Gastroesophageal sphincter (tissue), 4 donors: ENCODE measurements at regions not wholly inside any gene's neighbourhood (a gene's known extent, or its start where the extent isn't known, plus 50 kb on each side); places are given as distances from the start of the nearest gene placed in this dataset.

Experiments used
- ATAC-seq: fragments of 150-250 bp; one replicate; pipeline ENCODE4 v1.9.1; 2016; ENCODE audit warnings: mild to moderate bottlenecking, moderate library complexity
- H3K27ac ChIP-seq, 4 donors: fragments of 200-600 bp; sonication (generic) in 3 of 4; 1 replicate in 3 of 4; 2 replicates in 1 of 4; pipeline ENCODE4 v1.5.1; 2016 to 2019
- H3K27me3 ChIP-seq: fragments of 200-600 bp; sonication (generic); one replicate; pipeline ENCODE4 v1.5.1; 2019
- H3K36me3 ChIP-seq, 2 donors: fragments of 200-600 bp; sonication (generic); one replicate each; pipeline ENCODE4 v1.5.1; 2019; ENCODE audit warnings: control low read depth in 1 of 2
- H3K4me1 ChIP-seq, 3 donors: fragments of 200-600 bp; sonication (generic); 1 replicate in 2 of 3; 2 replicates in 1 of 3; pipeline ENCODE4 v1.5.1; 2016 to 2019; ENCODE audit warnings: control low read depth in 2 of 3
- H3K4me3 ChIP-seq, 2 donors: fragments of 200-600 bp; sonication (generic); one replicate each; pipeline ENCODE4 v1.5.1; 2019; ENCODE audit warnings: mild to moderate bottlenecking in 1 of 2, moderate library complexity in 1 of 2
- H3K9me3 ChIP-seq, 3 donors: fragments of 200-600 bp; sonication (generic); one replicate each; pipeline ENCODE4 v1.5.1; 2017 to 2019; ENCODE audit warnings: control low read depth in 2 of 3
- EP300 ChIP-seq: sonication (generic); formaldehyde crosslinking; IDR thresholded peaks from one replicate; pipeline ENCODE4 v1.6.1; 2017; ENCODE audit warnings: antibody characterized with exemption, mild to moderate bottlenecking
- POLR2A ChIP-seq, 2 donors: fragments of 450-650 bp; IDR thresholded peaks; one replicate each; pipeline ENCODE4 v1.6.1; 2017; ENCODE audit warnings: antibody characterized with exemption in 2 of 2, mild to moderate bottlenecking in 2 of 2, moderate library complexity in 1 of 2
- POLR2AphosphoS5 ChIP-seq: sonication (generic); formaldehyde crosslinking; IDR thresholded peaks from one replicate; pipeline ENCODE4 v1.6.1; 2017; ENCODE audit warnings: antibody characterized with exemption
- WGBS, 2 donors: methylation state at CpG; one replicate each; pipeline ENCODE4 v1.1.5; 2018; ENCODE audit warnings: low coverage in 1 of 2; 5-methylcytosine and 5-hydroxymethylcytosine counted together
- TF ChIP-seq, protein P1 (sequence below), 4 experiments: fragments of 200-600 bp in 2 of 4; fragments of 450-650 bp in 2 of 4; sonication (generic) in 1 of 4; IDR thresholded peaks; one replicate each; pipeline ENCODE4 v1.5.1; 2017 to 2019; ENCODE audit warnings: antibody characterized with exemption in 4 of 4, mild to moderate bottlenecking in 2 of 4, moderate library complexity in 2 of 4

DNA sequence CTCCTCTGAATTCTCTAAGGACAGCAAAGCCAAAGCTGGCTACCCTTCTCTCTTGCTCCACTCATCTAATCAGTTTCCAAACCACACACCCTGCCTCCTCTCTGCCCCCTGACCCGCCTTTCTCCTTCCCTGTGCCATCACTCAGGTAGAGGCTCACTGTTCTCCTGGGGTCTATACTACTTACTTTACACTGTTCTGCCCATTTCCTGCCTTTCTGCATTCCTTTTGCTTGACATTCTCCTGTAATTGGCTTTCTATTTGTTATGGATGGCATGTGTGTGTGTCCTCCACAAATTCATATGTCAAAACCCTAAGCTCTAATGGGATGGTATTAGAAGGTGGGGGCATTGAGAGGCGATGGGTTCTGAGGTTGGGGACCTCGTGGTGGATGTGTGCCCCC is 675.2 kb upstream of the ID2 start:
- ATAC-seq: no peak
- WGBS, 2 donors: 93% methylated on average over 3 of the region's 3 CpGs; no CpG with 5 or more reads in 1 of the 2 donors
- H3K9me3 ChIP-seq: no peaks in the 10 kb centered on the region
- no peak overlapping the region for H3K27ac ChIP-seq
- peaks cover 0 to 17% (median 2%) of the 10 kb centered on the region in 3 donors for H3K4me1 ChIP-seq
- H3K4me3 ChIP-seq: no peak overlapping the region
- TF ChIP-seq POLR2A (IDR thresholded peaks at IDR 0.05) (no peak), EP300 (no peak), POLR2AphosphoS5 (no peak)
- TF ChIP-seq, protein P1, sequence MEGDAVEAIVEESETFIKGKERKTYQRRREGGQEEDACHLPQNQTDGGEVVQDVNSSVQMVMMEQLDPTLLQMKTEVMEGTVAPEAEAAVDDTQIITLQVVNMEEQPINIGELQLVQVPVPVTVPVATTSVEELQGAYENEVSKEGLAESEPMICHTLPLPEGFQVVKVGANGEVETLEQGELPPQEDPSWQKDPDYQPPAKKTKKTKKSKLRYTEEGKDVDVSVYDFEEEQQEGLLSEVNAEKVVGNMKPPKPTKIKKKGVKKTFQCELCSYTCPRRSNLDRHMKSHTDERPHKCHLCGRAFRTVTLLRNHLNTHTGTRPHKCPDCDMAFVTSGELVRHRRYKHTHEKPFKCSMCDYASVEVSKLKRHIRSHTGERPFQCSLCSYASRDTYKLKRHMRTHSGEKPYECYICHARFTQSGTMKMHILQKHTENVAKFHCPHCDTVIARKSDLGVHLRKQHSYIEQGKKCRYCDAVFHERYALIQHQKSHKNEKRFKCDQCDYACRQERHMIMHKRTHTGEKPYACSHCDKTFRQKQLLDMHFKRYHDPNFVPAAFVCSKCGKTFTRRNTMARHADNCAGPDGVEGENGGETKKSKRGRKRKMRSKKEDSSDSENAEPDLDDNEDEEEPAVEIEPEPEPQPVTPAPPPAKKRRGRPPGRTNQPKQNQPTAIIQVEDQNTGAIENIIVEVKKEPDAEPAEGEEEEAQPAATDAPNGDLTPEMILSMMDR (IDR thresholded peaks at IDR 0.05): no peak
- no peaks in the 10 kb centered on the region for H3K36me3 ChIP-seq
- no peaks in the 10 kb centered on the region for H3K27me3 ChIP-seq

DNA sequence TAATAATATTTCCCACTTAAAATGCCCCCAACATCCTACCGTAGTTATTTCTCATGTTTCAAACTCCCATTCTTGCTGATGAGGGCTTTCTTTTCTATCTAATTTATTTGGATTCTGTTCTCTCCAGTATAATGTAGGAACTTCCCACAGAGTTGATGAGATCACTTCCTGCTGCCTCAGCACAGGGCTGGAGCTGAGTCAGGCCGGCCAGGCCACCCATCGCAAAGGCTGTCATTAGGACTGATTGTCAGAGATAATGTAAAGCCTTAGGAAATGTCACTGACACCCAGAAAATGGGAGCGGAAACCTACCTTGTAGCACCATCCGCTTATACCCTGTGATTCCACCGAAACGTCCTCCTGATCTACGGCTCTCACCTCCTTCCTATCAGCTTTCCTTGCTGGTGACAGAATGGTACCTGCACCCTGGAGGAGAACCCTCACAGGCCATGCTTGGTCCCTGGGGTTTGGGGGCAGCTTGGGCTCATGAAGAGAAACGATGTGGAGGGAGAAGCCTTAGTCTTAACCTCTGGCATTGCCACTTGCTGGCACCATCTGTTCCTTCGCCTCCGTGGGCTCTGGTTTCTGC is 672.8 kb upstream of the ID2 start:
- Histone ChIP-seq H3K9me3 (no peaks in the 10 kb centered on the region), H3K36me3 (no peaks in the 10 kb centered on the region), H3K4me1 (peaks cover 0 to 7% (median 2%) of the 10 kb centered on the region in 3 donors), H3K27me3 (no peaks in the 10 kb centered on the region), H3K4me3 (no peak overlapping the region), H3K27ac (no peak overlapping the region)
- ATAC-seq: no peak
- 83 to 90% methylated on average over 4 to 8 of the region's 11 CpGs for WGBS, 2 donors
- TF ChIP-seq POLR2AphosphoS5 (no peak), EP300 (no peak), POLR2A (IDR thresholded peaks at IDR 0.05) (no peak)
- TF ChIP-seq, protein P1 (IDR thresholded peaks at IDR 0.05): no peak

DNA sequence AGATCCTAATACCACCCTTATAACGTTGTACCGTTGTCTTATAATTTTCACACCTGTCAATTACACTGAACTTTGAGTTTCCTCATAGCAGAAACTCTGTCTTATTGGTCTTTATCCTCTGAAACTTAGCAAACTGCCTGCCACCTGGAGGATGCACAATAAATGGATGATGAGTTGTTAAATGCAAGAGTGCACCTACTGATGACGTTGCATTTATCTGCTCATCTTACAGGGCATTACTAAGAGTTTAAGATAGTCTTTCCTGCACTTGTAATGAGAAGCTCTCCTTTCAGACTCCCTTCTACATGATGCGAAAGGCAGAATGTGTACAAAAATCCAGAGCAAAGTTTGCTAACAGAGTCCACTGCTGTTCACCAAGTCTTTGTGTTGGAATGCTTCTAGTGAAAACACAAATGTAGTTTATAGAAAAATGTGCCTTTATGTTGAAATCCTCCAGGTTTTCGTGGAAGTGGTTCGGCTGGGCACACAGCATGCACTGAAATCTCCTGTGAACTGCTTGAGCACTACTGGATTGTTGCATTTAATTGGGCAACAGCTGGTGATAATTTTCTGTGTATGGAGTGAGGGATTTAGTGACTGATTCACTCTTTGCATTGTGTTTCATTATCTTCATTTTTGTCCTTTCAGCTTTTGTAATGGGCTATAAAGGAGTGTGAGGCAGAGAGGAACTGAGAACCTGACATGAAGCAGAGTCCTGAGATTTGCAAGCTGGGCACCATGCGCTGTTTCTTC is 665.8 kb upstream of the ID2 start:
- Histone ChIP-seq H3K36me3 (no peaks in the 10 kb centered on the region), H3K27me3 (no peaks in the 10 kb centered on the region), H3K27ac (no peak overlapping the region), H3K4me3 (no peak overlapping the region), H3K9me3 (no peaks in the 10 kb centered on the region), H3K4me1 (no peaks in the 10 kb centered on the region)
- 83 to 84% methylated on average over 6 to 7 of the region's 7 CpGs for WGBS, 2 donors
- ATAC-seq: no peak
- TF ChIP-seq POLR2AphosphoS5 (no peak), POLR2A (IDR thresholded peaks at IDR 0.05) (no peak), EP300 (no peak)
- TF ChIP-seq, protein P1 (IDR thresholded peaks at IDR 0.05): no peak

DNA sequence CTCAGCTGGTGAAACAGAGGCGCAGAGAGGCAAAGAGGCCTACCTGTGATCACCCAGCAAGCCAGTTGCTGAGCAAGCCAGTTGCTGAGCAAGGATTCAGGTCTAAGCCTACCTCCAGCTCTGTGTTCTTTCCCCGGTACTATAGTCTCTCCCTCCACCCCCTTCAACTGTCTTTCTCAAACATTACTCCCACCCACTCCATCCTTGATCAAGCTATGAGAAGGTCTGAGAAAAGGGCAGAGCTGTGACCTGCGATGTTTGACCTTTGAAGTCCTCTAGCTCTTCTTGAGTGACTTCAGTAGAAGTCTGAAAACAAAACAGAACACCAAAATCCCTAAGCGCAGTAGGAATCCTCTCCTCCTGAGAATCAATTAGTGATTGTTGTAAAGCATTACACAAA is 665.2 kb upstream of the ID2 start:
- H3K4me1 ChIP-seq: no peaks in the 10 kb centered on the region
- no peaks in the 10 kb centered on the region for H3K27me3 ChIP-seq
- no peaks in the 10 kb centered on the region for H3K9me3 ChIP-seq
- H3K4me3 ChIP-seq: no peak overlapping the region
- TF ChIP-seq, protein P1 (IDR thresholded peaks at IDR 0.05): no peak
- TF ChIP-seq POLR2A (IDR thresholded peaks at IDR 0.05): no peak
- TF ChIP-seq EP300: no peak
- no peak for TF ChIP-seq POLR2AphosphoS5
- no peak overlapping the region for H3K27ac ChIP-seq
- ATAC-seq: no peak
- no peaks in the 10 kb centered on the region for H3K36me3 ChIP-seq
- 94 to 97% methylated on average over 3 to 4 of the region's 4 CpGs for WGBS, 2 donors

DNA sequence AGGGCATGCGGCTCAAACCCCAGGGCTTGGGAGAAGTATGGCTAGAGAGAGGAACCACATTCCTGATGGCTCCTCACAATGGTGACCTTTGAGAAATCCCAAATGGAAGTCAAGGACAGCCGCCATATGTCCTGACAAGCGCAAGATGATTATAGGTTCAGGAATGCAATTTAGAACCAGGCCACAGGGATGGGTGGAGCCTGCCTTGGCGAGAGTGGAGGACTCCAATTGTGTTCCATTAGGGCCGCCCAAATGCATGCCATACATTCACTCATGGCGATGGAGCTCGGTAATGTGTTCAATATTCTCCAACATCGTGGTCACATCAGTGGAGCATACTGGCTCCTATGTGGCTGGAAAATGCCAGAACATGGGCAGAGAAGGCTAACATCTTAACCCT is 662.9 kb upstream of the ID2 start:
- no peaks in the 10 kb centered on the region for H3K9me3 ChIP-seq
- ATAC-seq: no peak
- H3K4me3 ChIP-seq: no peak overlapping the region
- no peaks in the 10 kb centered on the region for H3K4me1 ChIP-seq
- no peaks in the 10 kb centered on the region for H3K36me3 ChIP-seq
- 86 to 91% methylated on average over 6 to 8 of the region's 8 CpGs for WGBS, 2 donors
- H3K27ac ChIP-seq: no peak overlapping the region
- TF ChIP-seq EP300: no peak
- H3K27me3 ChIP-seq: no peaks in the 10 kb centered on the region
